ENCODE measurements at regions not wholly inside any gene's neighbourhood (a gene's known extent, or its start where the extent isn't known, plus 50 kb on each side); places are given as distances from the start of the nearest gene placed in this dataset.

DNA sequence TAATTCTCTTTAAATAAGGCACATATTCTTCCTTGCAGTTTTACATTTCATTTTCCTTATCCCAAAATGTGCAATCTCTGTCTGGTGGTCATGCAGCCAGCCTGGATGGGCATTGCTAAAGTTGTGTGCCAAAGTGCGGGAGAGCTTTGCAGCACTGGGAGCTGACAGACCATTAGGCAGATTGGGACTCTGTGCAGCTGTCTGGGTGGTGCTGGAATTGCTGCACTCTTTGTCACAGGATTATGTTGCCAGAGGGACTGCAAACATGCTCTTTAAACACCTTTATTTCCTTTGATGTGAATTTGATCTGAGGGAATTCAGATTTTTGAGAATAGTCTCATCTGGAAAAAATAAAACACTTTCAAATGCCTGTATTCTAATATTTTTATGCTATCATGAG, 956.2 kb upstream of the DIAPH2 start:
- DNase-seq (ENCODE audit: extremely low spot score, unreplicated experiment): no peak
- no peak overlapping the region for H3K4me3 Mint-ChIP-seq

DNA sequence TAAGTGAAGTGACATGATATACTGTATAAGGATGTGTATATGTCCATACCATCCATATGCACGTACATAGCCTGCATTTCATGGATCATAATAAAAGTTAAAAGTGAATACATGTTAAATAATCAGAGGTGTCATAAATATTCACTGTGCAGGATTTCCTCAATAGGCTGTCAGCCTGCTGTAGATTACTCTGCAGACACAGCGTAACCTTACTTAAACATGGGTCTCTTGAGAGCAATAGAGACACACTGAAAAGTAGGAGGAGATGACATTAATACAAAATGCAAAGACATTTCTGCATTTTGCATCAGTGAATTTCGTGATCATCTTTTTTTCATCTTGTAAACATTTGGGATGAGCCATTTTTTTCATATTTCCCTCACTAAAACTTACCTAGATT, 955.2 kb upstream of the DIAPH2 start:
- no peak for DNase-seq (ENCODE audit: extremely low spot score, unreplicated experiment)
- H3K27me3 Mint-ChIP-seq: no peaks in the 10 kb centered on the region
- peaks cover 6% of the 10 kb centered on the region for H3K4me1 Mint-ChIP-seq (ENCODE audit: unreplicated experiment)
- H3K36me3 Mint-ChIP-seq: no peaks in the 10 kb centered on the region
- no peak overlapping the region for H3K27ac Mint-ChIP-seq
- H3K4me3 Mint-ChIP-seq: no peak overlapping the region
- TF ChIP-seq, protein P1, sequence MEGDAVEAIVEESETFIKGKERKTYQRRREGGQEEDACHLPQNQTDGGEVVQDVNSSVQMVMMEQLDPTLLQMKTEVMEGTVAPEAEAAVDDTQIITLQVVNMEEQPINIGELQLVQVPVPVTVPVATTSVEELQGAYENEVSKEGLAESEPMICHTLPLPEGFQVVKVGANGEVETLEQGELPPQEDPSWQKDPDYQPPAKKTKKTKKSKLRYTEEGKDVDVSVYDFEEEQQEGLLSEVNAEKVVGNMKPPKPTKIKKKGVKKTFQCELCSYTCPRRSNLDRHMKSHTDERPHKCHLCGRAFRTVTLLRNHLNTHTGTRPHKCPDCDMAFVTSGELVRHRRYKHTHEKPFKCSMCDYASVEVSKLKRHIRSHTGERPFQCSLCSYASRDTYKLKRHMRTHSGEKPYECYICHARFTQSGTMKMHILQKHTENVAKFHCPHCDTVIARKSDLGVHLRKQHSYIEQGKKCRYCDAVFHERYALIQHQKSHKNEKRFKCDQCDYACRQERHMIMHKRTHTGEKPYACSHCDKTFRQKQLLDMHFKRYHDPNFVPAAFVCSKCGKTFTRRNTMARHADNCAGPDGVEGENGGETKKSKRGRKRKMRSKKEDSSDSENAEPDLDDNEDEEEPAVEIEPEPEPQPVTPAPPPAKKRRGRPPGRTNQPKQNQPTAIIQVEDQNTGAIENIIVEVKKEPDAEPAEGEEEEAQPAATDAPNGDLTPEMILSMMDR (conservative IDR thresholded peaks at IDR 0.05): no peak
- no peaks in the 10 kb centered on the region for H3K9me3 Mint-ChIP-seq

More for the DNA sequence above, 956.2 kb upstream of the DIAPH2 start:
- Mint-ChIP-seq H3K27me3 (no peaks in the 10 kb centered on the region), H3K36me3 (no peaks in the 10 kb centered on the region), H3K27ac (no peak overlapping the region), H3K9me3 (no peaks in the 10 kb centered on the region), H3K4me1 (ENCODE audit: unreplicated experiment) (no peaks in the 10 kb centered on the region)
- TF ChIP-seq, protein P1 (conservative IDR thresholded peaks at IDR 0.05): no peak

DNA sequence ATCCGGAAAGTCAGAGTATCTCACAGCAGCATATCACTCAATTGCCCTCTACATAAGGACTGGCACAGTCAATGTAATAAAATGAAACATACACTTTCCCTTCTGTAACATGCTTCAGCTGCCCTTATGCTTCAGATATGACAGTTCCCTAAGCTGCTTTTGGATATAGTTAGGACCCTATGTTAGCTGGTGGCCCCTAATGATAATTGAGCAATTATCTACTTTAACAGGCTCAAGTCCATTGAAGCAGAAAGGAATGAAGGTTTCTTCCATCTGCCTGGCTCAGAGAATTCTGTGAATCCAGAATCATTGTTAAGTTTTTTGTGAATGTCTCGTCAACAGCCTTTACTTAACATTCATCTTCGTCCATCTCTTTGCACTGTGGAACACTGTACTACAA, 951.2 kb upstream of the DIAPH2 start:
- H3K36me3 Mint-ChIP-seq: no peaks in the 10 kb centered on the region
- TF ChIP-seq, protein P1 (conservative IDR thresholded peaks at IDR 0.05): no peak
- H3K9me3 Mint-ChIP-seq: no peaks in the 10 kb centered on the region
- no peaks in the 10 kb centered on the region for H3K27me3 Mint-ChIP-seq
- H3K4me3 Mint-ChIP-seq: no peak overlapping the region
- H3K4me1 Mint-ChIP-seq (ENCODE audit: unreplicated experiment): peaks cover 6% of the 10 kb centered on the region
- H3K27ac Mint-ChIP-seq: no peak overlapping the region
- no peak for DNase-seq (ENCODE audit: extremely low spot score, unreplicated experiment)

DNA sequence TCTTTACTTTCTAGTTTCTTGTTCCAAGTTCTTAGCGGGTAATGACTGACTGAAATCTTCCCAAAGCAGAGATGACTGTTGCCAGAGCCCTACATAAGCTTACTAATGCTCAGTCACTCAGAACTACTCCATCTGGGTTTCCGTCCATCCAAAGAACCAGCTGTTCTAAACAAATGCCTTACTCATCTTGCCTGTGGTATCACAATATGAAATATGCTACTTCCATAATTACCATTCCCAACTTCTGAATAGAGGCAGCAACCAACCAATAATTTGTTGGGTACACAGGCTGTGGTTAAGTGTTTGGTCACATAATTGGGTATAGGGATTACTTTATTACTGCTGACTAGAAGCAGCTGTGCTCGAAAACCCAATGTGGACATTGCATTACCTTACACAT, 930.2 kb upstream of the DIAPH2 start:
- H3K4me3 Mint-ChIP-seq: no peak overlapping the region
- no peak for DNase-seq (ENCODE audit: extremely low spot score, unreplicated experiment)
- TF ChIP-seq, protein P1 (conservative IDR thresholded peaks at IDR 0.05): no peak
- H3K36me3 Mint-ChIP-seq: no peaks in the 10 kb centered on the region
- H3K27ac Mint-ChIP-seq: no peak overlapping the region
- no peaks in the 10 kb centered on the region for H3K4me1 Mint-ChIP-seq (ENCODE audit: unreplicated experiment)
- no peaks in the 10 kb centered on the region for H3K27me3 Mint-ChIP-seq
- H3K9me3 Mint-ChIP-seq: no peaks in the 10 kb centered on the region

DNA sequence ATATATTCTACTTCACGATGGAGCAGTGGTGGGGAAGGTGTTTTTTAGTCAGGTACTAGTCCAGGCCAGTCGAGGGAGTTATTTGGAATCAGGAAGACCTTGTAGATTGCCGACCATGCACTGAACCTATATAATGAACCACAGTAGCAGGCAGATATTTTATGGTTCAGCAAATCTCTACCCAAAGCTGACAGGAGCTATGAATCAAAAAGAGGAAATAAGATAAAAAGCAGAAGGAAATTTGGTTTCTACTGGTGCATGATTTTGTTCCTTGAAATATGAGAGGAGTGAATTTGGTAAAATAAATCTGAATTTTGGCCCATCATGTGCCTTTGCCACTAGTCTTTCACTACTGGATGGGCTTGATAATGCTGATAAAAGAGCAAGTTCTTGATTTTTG, 924.3 kb upstream of the DIAPH2 start:
- no peak overlapping the region for H3K27ac Mint-ChIP-seq
- TF ChIP-seq, protein P1 (conservative IDR thresholded peaks at IDR 0.05): no peak
- H3K36me3 Mint-ChIP-seq: no peaks in the 10 kb centered on the region
- no peak overlapping the region for H3K4me3 Mint-ChIP-seq
- DNase-seq (ENCODE audit: extremely low spot score, unreplicated experiment): no peak
- peaks cover 4% of the 10 kb centered on the region for H3K4me1 Mint-ChIP-seq (ENCODE audit: unreplicated experiment)
- no peaks in the 10 kb centered on the region for H3K27me3 Mint-ChIP-seq
- H3K9me3 Mint-ChIP-seq: no peaks in the 10 kb centered on the region

DNA sequence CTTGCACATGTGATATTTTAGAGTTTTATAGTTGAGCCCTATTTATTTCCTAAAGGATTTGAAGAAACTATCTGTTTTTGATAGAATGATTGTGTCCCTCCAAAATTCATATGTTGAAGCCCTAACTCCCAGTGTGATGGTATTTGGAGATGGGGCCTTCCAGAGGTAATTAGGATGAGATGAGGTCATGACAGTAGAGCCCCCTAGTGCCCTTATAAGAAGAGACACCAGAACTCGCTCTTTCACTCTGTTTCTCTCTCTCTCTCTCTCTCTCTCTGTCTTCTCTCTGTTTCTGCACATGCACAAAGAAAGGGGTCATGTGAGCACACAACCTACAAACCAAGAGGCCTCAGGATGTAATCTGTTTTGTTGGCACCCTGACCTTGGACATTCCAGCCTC, 921.9 kb upstream of the DIAPH2 start:
- no peaks in the 10 kb centered on the region for H3K9me3 Mint-ChIP-seq
- peaks cover 4% of the 10 kb centered on the region for H3K4me1 Mint-ChIP-seq (ENCODE audit: unreplicated experiment)
- no peaks in the 10 kb centered on the region for H3K36me3 Mint-ChIP-seq
- TF ChIP-seq, protein P1 (conservative IDR thresholded peaks at IDR 0.05): peak; percentile 60
- H3K27me3 Mint-ChIP-seq: no peaks in the 10 kb centered on the region
- no peak for DNase-seq (ENCODE audit: extremely low spot score, unreplicated experiment)
- no peak overlapping the region for H3K27ac Mint-ChIP-seq
- H3K4me3 Mint-ChIP-seq: no peak overlapping the region
